Activated CD4-positive, CD25-positive, alpha-beta regulatory T cell treated with anti-CD3 and anti-CD28 coated beads, Interleukin-2, amount 50 U/mL, for 24 hours (primary cell): ENCODE measurements at regions not wholly inside any gene's neighbourhood (a gene's known extent, or its start where the extent isn't known, plus 50 kb on each side); places are given as distances from the start of the nearest gene placed in this dataset.

Source experiments
- ATAC-seq, 2 donors: fragments of 150-1000 bp; cut with Tn5 transposase; one replicate each; pipeline ENCODE4 v1.10.0; 2021; ENCODE audit warnings: mild to moderate bottlenecking in 1 of 2, moderate library complexity in 1 of 2

GRCh38 chr3:5429517-5429890, 242.0 kb downstream of the EDEM1 start:
- ATAC-seq: no peak

DNA sequence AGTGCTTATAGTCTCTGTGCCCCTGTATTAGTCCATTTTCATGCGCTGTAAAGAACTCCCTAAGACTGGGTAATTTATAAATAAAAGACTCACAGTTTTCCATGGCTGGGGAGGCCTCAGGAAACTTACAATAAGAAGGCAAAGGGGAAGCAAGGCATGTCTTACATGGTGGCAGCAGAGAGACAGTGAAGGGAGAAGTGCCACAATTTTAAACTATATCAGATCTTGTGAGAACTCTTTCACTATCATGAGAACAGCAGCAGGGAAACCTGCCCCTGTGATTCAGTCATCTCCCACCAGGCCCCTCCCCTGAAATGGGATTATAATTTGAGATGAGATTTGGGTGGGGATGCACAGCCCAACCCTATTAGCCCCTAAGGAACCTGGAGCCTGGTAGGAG, 243.2 kb downstream of the EDEM1 start:
- no peak for ATAC-seq

DNA sequence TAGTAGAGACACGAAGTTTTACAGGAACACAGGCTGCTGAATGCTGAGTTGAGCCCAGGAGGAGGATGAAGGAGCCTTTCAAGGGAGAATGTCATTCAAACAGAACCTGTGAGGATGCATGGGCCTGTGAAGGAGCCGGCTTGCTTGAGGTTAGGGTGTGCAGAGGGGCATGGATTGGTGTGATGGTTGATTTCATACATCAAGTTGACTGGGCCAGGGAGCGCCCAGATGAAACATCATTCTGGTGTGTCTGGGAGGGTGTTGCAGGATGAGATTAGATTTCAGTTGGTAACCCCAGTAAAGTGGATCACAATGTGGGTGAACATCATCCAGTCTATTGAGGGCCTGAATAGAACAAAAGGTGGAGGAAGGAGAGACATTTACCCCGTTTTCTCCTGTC, 243.6 kb downstream of the EDEM1 start:
- ATAC-seq: no peak

GRCh38 chr3:5431811-5432378, 244.4 kb downstream of the EDEM1 start:
- no peak for ATAC-seq

GRCh38 chr3:5437296-5437782, 249.8 kb downstream of the EDEM1 start:
- ATAC-seq: no peak

GRCh38 chr3:5437783-5438323, 250.3 kb downstream of the EDEM1 start:
- ATAC-seq: no peak

DNA sequence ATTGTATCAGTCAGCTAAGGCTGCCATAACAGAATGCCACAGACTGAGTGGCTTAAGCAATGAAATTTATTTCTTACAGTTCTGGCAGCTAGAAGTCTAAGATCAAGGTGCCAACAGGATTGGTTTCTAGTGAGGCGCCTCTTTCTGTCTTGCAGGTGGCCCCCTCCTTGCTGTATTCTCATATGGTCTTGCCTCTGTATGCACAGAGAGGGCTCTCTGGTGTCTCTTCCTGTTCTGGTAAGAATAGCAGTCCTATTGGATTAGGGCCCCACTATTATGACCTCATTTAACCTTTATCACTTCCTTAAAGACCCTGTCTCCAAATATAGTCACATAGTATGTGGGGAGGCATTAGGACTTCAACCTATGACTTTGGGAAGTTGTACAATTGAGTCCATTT, 253.9 kb downstream of the EDEM1 start:
- no peak for ATAC-seq

GRCh38 chr3:5442106-5442785, 254.7 kb downstream of the EDEM1 start:
- no peak for ATAC-seq

DNA sequence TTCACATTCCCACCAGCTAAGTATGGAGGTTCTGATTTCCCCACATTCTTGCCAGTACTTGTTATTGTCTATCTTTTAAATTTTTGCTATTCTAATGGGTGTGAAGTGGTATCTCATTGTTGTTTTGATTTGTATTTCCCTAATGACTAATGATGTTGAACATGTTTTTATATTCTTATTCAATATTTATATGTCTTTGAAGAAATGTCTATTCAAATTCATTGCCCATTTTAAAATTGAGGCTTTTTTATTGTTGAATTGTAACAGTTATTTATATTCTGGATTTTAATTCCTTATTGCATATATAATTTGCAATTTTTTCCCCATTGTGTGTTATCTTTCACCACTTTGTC, 255.3 kb downstream of the EDEM1 start:
- no peak for ATAC-seq

DNA sequence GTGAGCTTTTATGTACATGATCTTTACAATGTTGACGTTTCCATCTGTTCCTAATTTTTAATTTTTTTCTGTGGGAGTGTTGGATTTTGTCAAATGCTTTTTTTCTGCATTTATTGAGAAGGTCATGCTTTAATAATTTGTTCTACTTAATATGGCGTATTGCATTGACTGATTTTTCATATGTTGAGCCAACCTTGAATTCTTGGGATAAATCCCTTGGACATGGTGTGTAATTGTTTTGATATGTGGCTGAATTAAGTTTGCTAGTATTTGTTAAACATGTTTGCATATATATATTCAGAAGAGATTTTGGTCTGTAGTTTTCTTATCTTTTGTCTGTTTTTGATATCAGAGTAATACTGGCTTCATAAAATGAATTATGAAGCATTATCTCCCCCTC, 256.7 kb downstream of the EDEM1 start:
- no peak for ATAC-seq

- no peak for ATAC-seq
Observed at GRCh38 chr3:5445676-5446201, 258.2 kb downstream of the EDEM1 start.

DNA sequence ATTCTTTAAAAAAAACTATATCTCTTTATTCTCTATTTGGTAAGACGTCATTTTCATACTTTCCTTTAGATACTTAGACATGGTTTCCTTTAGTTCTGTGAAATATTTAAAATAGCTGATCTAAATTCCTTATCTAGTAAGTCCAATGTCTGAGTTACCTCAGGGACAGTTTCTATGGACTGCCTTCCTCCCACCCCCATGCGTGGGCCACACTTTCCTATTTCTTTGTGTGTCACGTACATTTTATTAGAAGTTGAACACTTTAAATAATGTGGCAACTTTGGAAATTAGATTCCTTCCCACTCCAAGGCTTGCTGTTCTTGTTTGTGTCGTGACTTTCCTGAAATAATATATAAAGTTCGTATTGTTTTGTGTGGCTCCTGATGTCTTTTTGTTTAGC, 260.7 kb downstream of the EDEM1 start:
- no peak for ATAC-seq

DNA sequence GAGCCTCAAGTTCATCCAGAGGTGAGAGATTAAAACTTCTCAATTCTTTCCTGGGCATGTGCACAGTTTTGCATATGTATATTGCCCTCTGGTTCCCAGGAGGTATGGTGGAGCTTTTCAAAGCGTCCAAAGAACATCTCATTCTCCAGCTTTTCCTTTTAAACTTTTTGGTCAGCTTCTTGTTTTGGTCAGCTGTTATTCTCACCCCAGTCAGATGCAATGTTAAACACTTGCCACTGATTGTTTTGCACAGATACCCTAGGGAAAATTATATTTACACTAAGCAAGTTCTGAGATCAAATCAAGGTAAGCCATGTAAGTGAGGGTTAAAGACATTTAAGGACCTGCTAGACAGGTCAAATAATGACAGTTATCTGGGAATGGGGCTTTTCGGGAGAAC, 261.3 kb downstream of the EDEM1 start:
- ATAC-seq: no peak

DNA sequence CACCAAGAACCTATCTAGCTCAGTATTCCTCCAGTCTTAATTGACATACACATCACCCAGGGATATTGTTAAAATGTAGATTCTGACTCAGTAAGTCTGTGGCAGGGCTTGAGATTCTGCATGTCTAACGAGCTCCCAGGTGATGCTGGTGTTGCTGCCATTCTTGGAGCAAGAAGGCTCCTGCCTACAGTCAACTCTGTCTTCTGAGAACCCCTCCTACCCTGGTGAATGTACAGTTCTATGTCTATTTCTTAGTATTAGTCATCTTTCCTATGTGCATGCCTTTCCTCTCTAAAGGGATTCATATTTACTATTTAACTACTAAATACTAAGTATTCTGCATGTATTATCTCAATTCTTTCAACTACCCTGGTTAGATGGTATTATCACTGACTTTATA, 268.7 kb downstream of the EDEM1 start:
- ATAC-seq: no peak

- no peak for ATAC-seq
Observed at GRCh38 chr3:5458526-5458925, 271.0 kb downstream of the EDEM1 start.

DNA sequence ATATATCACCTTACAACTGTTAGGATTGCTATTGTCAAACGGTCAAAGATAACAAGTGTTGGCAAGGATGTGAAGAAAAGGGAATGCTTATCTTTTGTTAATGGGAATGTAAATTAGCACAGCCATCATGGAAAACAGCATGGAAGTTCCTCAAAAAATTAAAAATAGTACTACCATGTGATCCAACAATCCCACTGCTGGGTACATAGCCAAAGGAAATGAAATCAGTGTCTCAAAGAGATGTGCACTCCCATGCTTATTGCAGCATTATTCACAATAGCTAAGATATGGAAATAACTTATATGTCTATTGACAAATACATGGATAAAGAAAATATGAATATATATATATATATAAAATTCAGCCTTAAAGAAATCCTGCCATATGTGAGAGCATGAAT, 274.6 kb downstream of the EDEM1 start:
- ATAC-seq: no peak

- ATAC-seq: no peak
Observed at GRCh38 chr3:5463991-5464390, 276.5 kb downstream of the EDEM1 start.

- ATAC-seq: no peak
Observed at GRCh38 chr3:5464649-5465048, 277.1 kb downstream of the EDEM1 start.

DNA sequence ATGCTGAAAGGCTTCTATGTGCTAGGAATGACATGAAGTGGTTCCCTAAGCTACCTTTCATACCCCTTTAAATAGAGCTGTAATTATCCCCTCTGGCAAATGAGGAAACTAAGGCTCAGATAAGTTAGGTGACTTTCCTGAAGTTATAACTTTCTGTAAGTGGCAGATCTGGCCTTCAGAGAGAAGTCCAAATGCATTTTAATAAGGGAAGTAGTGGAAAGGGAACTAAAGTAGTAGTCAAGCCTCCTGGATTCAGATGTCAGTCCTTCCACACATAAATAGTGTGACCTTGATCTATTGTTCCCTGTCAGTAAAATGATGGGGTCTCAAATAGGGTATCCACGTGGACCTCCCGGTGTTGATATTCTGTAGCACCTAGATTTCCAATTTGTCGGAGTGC, 277.7 kb downstream of the EDEM1 start:
- no peak for ATAC-seq

DNA sequence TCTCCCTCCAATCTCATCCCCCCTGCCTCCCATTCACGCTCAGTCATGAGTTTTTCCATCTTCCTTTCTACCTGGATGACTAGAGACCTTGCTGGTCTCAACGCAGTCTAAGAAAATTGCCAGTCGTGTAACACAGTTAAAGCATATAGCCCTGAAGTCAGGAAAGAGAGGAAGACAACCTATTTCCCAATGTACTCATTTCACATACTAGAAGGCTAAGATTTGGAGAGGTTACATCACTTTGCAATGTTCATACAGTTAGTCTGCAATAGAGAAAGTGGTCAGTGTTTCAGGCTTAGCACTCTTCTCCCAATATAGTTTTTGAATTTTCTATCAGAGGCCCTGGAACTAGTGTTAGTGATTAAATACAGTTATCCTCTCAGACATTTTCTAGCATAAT, 278.6 kb downstream of the EDEM1 start:
- no peak for ATAC-seq

GRCh38 chr3:5466717-5467116, 279.2 kb downstream of the EDEM1 start:
- no peak for ATAC-seq

- ATAC-seq: no peak
Observed at GRCh38 chr3:5473471-5473870, 286.0 kb downstream of the EDEM1 start.

GRCh38 chr3:5476403-5476802, 288.9 kb downstream of the EDEM1 start:
- no peak for ATAC-seq

- no peak for ATAC-seq
Observed at GRCh38 chr3:5479229-5479799, 291.8 kb downstream of the EDEM1 start.
